ENCODE measurements at regions not wholly inside any gene's neighbourhood (a gene's known extent, or its start where the extent isn't known, plus 50 kb on each side); places are given as distances from the start of the nearest gene placed in this dataset.

- ATAC-seq (ENCODE audit: low FRiP score) (no peak), DNase-seq (ENCODE audit: low spot score) (no peak)
- no peak for TF ChIP-seq CTCF (IDR thresholded peaks at IDR 0.05)
These were observed 270.8 kb upstream of the SESN3 start for GRCh38 chr11:95501761-95502266.

GRCh38 chr11:95500466-95500865 is 269.5 kb upstream of the SESN3 start:
- DNase-seq (ENCODE audit: low spot score): no peak
- no peak for TF ChIP-seq CTCF (IDR thresholded peaks at IDR 0.05)
- ATAC-seq (ENCODE audit: low FRiP score): no peak

DNA sequence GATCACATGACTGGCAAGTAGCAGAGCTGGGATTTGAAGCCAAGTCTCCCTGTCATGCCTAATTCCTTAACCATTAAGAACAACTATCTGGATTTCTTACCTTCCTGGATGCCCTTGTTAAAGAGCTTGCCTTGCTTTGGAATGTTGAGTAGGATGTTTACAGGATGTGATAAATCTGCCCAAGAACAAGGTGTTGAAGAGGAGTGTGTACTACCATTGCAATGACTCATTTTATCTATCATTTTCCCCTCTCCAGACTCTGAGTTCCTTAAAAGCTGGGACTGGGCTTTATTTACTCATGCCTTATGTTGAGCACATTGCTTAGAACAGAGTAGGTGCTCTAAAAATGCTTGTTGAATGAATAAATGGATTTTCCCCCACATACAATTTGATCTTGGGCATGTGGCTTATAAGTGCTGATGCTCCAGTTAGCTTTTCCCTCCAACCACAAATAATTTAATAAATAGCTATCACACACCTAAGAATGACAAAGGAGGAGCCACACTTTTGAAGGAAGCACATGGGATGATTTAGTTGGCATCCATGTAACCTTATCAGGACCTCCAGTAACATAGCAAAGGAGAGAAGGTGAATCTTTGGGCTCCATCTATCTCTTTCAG is 268.6 kb upstream of the SESN3 start:
- TF ChIP-seq CTCF (IDR thresholded peaks at IDR 0.05): no peak
- DNase-seq (ENCODE audit: low spot score): no peak
- peak; percentile 72 for ATAC-seq (ENCODE audit: low FRiP score)

GRCh38 chr11:95498722-95499425 is 267.9 kb upstream of the SESN3 start:
- ATAC-seq (ENCODE audit: low FRiP score) (no peak), DNase-seq (ENCODE audit: low spot score) (no peak)
- no peak for TF ChIP-seq CTCF (IDR thresholded peaks at IDR 0.05)

DNA sequence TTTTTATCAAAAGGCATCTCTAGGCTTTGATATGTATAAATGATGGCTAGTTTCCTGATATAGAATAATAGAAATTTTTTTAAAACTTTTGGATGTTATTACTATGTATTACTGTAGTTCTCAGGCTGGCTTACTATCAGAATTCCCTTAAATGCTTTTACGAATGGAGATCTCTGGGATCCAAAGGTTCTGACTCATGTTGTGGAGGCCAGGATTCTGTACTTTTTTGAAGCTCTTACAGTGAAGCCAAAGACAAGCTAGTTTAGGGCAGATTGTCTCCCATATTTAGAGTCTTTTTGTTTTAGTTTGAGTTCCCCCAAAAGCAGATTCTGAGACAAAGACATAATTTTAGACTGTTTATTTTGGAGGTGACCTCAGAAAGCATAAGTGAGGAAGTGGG is 265.9 kb upstream of the SESN3 start:
- ATAC-seq (ENCODE audit: low FRiP score) (no peak), DNase-seq (ENCODE audit: low spot score) (no peak)
- no peak for TF ChIP-seq CTCF (IDR thresholded peaks at IDR 0.05)

DNA sequence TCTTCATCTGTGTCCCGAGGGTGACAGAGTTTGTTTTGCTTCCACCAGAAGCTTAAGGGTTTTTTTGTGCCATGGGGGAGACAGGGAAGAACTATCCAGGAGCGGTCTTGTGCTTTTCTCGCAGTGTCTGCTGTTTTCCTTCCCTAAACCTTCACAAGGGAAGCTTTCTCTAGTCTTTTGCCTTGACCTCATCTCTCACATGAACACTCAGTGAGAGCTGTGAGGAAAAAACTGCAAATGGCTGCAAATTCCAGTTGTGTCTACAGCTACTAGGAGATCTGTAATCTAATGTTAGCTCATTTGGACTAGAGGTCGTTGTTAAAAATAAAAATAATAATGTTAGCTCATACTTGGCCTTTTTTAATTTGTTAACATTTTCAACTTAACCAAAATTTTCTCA is 264.7 kb upstream of the SESN3 start:
- no peak for TF ChIP-seq CTCF (IDR thresholded peaks at IDR 0.05)
- DNase-seq (ENCODE audit: low spot score) (no peak), ATAC-seq (ENCODE audit: low FRiP score) (no peak)

DNA sequence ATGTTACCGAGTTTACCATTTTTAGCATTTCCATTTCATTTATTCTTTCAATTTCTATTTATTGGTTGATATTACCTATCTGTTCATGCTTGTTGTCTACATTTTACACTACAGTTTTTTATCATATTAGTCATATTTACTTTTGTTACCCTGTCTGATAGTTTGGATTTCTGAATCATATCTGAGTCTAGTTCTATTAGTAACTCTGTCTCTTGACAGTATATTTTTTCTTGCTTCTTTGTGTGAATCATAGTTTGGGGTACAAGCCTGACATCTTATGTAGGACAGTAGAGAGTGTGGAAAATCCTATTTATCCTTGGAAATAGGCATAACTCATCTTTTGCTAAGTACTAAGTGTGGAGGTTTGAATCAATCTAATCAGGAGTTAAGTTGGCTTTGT is 263.9 kb upstream of the SESN3 start:
- DNase-seq (ENCODE audit: low spot score): no peak
- no peak for ATAC-seq (ENCODE audit: low FRiP score)
- TF ChIP-seq CTCF (IDR thresholded peaks at IDR 0.05): no peak
